ENCODE measurements at regions not wholly inside any gene's neighbourhood (a gene's known extent, or its start where the extent isn't known, plus 50 kb on each side); places are given as distances from the start of the nearest gene placed in this dataset.

GRCh38 chr4:130646886-130647285 is 1550.9 kb downstream of the C4orf33 start:
- Histone ChIP-seq H3K36me3 (no peaks in the 10 kb centered on the region), H3K9me3 (no peaks in the 10 kb centered on the region), H3K4me1 (no peaks in the 10 kb centered on the region), H3K4me3 (no peak overlapping the region), H3K27ac (no peak overlapping the region), H3K27me3 (no peaks in the 10 kb centered on the region)
- intact Hi-C loops (cut with DNase I), result no loop called here
- no peak for DNase-seq
- TF ChIP-seq CTCF (IDR thresholded peaks at IDR 0.05) (no peak), POLR2A (IDR thresholded peaks at IDR 0.05) (no peak)

GRCh38 chr4:130648570-130648969 is 1552.6 kb downstream of the C4orf33 start:
- no peaks in the 10 kb centered on the region for H3K36me3 ChIP-seq
- no peak for DNase-seq
- no peak overlapping the region for H3K4me3 ChIP-seq
- H3K4me1 ChIP-seq, result no peaks in the 10 kb centered on the region
- no peaks in the 10 kb centered on the region for H3K27me3 ChIP-seq
- no peak overlapping the region for H3K27ac ChIP-seq
- 65 to 67% methylated on average over 2 of the region's 2 CpGs for WGBS, 2 donors
- intact Hi-C loops (cut with DNase I), result no loop called here
- no peak for TF ChIP-seq CTCF (IDR thresholded peaks at IDR 0.05)
- TF ChIP-seq POLR2A (IDR thresholded peaks at IDR 0.05), result no peak
- no peaks in the 10 kb centered on the region for H3K9me3 ChIP-seq

- TF ChIP-seq CTCF (IDR thresholded peaks at IDR 0.05) (no peak), POLR2A (IDR thresholded peaks at IDR 0.05) (no peak)
- no peaks in the 10 kb centered on the region for H3K4me1 ChIP-seq
- no peaks in the 10 kb centered on the region for H3K9me3 ChIP-seq
- DNase-seq, result no peak
- WGBS, 2 donors, result 71 to 79% methylated on average over 6 of the region's 6 CpGs
- intact Hi-C loops (cut with DNase I), result no loop called here
- H3K4me3 ChIP-seq, result no peak overlapping the region
- no peak overlapping the region for H3K27ac ChIP-seq
- H3K36me3 ChIP-seq, result no peaks in the 10 kb centered on the region
- H3K27me3 ChIP-seq, result no peaks in the 10 kb centered on the region
Measured at GRCh38 chr4:130653842-130654241, 1557.9 kb downstream of the C4orf33 start.

- no peaks in the 10 kb centered on the region for H3K4me1 ChIP-seq
- no peak for DNase-seq
- H3K4me3 ChIP-seq, result no peak overlapping the region
- H3K9me3 ChIP-seq, result no peaks in the 10 kb centered on the region
- 35 to 47% methylated on average over 2 of the region's 2 CpGs for WGBS, 2 donors
- H3K36me3 ChIP-seq, result no peaks in the 10 kb centered on the region
- intact Hi-C loops (cut with DNase I), result no loop called here
- no peak for TF ChIP-seq POLR2A (IDR thresholded peaks at IDR 0.05)
- no peak for TF ChIP-seq CTCF (IDR thresholded peaks at IDR 0.05)
- no peak overlapping the region for H3K27ac ChIP-seq
- no peaks in the 10 kb centered on the region for H3K27me3 ChIP-seq
Measured at GRCh38 chr4:130659320-130659719, 1563.4 kb downstream of the C4orf33 start.

GRCh38 chr4:130668859-130669258 is 1572.9 kb downstream of the C4orf33 start:
- Histone ChIP-seq H3K36me3 (no peaks in the 10 kb centered on the region), H3K4me1 (no peaks in the 10 kb centered on the region), H3K9me3 (no peaks in the 10 kb centered on the region), H3K27me3 (no peaks in the 10 kb centered on the region), H3K27ac (no peak overlapping the region), H3K4me3 (no peak overlapping the region)
- WGBS, 2 donors, result 51 to 66% methylated on average over 3 of the region's 3 CpGs
- intact Hi-C loops (cut with DNase I), result no loop called here
- TF ChIP-seq POLR2A (IDR thresholded peaks at IDR 0.05) (no peak), CTCF (IDR thresholded peaks at IDR 0.05) (no peak)
- no peak for DNase-seq
